GM12872 (cell line): ENCODE measurements at regions not wholly inside any gene's neighbourhood (a gene's known extent, or its start where the extent isn't known, plus 50 kb on each side); places are given as distances from the start of the nearest gene placed in this dataset.

Experiments used
- CTCF ChIP-seq: IDR thresholded peaks from 3 replicates; pipeline ENCODE4 v1.5.1; 2011; ENCODE audit warnings: low read depth, mild to moderate bottlenecking, low read length, moderate library complexity; ENCODE audit not compliant: insufficient read depth

GRCh38 chr9:126125992-126126409 is 200.6 kb upstream of the MVB12B start:
- TF ChIP-seq CTCF = no peak

- no peak for TF ChIP-seq CTCF
These were observed 199.8 kb upstream of the MVB12B start for GRCh38 chr9:126126807-126127206.

- no peak for TF ChIP-seq CTCF
These were observed 199.0 kb upstream of the MVB12B start for GRCh38 chr9:126127591-126127990.

GRCh38 chr9:126128494-126129142 is 198.0 kb upstream of the MVB12B start:
- TF ChIP-seq CTCF = no peak

- no peak for TF ChIP-seq CTCF
These were observed 195.3 kb upstream of the MVB12B start for GRCh38 chr9:126131066-126132010.

GRCh38 chr9:126132746-126133145 is 193.9 kb upstream of the MVB12B start:
- TF ChIP-seq CTCF = no peak

GRCh38 chr9:126144196-126144595 is 182.4 kb upstream of the MVB12B start:
- no peak for TF ChIP-seq CTCF
